ENCODE measurements at regions not wholly inside any gene's neighbourhood (a gene's known extent, or its start where the extent isn't known, plus 50 kb on each side); places are given as distances from the start of the nearest gene placed in this dataset.

GRCh38 chr7:26612742-26613141, 251.6 kb downstream of the SKAP2 start:
- DNase-seq, result no peak

DNA sequence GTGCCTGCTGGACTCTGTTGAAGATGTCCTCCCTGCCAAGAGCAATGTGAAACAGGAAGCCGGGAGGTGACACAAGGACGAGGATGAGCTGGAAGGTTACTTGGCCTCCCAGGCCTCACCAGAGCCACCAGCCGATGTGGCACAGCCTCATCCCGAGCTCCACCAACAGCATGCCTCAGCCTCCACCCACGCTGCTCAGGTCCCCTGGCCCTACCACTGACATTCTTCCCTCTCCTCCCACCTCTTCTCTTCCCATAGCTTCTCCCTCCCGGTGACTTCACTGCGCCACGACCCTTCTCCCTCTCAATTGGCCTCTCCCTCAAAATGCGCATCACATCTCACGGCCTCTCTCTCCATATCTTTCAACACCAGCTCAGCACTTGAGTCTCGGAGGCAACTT, 249.9 kb downstream of the SKAP2 start:
- no peak for DNase-seq

DNA sequence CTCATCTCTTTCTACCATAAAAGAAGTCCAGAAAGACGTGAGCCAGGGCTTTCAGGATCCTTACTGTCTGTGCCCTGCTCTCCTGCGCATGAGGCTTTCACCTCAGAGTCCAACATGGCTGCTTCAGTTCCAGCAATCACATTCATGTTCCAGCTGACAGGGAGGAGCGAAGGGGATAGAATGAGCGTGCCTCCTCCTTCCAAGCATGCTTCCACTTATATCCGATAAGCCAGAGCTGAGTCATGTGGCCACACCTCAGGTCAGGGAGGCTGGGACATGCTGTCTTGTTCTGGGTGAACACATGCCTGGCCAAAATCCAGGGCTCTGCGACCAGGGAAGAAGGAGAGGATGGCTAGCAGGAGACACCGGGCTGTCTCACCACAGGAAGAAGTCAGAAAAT, 248.2 kb downstream of the SKAP2 start:
- no peak for DNase-seq

DNA sequence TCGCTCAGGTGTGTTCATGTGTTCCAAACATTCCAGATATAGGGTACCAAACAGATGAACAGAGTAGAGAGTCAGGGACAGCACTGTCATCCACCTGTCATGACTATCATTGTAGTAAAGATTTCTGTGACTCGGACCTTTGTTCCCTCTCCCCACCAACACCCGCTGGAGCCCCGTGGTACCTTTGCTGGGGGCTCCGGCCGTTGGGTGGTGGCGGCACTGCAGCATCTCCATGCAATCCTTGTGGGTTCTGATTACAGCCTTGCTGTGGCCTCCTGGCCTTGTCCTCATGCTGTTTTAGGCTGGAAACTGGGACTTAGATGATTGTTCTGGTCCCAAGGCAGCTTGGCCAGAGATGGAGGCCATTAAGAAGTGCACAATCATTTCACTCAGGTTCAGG, 247.3 kb downstream of the SKAP2 start:
- DNase-seq, result no peak
